H4 (cell line): ENCODE measurements at regions not wholly inside any gene's neighbourhood (a gene's known extent, or its start where the extent isn't known, plus 50 kb on each side); places are given as distances from the start of the nearest gene placed in this dataset.
A peak's percentile ranks its signal among the peaks of the same experiment; 100 is the strongest.

Experiments used
- DNase-seq: peaks from one replicate; pipeline ENCODE4 v3.0.0-alpha.2; 2015; ENCODE audit warnings: low spot score

- no peak for DNase-seq
These were observed 79.0 kb upstream of the JUN start for GRCh38 chr1:58862728-58863385.

GRCh38 chr1:58864654-58865053, 80.8 kb upstream of the JUN start:
- DNase-seq, result no peak

- DNase-seq, result no peak
These were observed 82.7 kb upstream of the JUN start for GRCh38 chr1:58866578-58866977.

- DNase-seq, result no peak
These were observed 85.9 kb upstream of the JUN start for GRCh38 chr1:58869638-58870297.

- no peak for DNase-seq
These were observed 86.4 kb upstream of the JUN start for GRCh38 chr1:58870298-58870676.

- DNase-seq, result no peak
These were observed 90.5 kb upstream of the JUN start for GRCh38 chr1:58874342-58874741.

GRCh38 chr1:58874757-58875755, 91.2 kb upstream of the JUN start:
- DNase-seq, result peak; percentile 35

- DNase-seq, result no peak
These were observed 95.6 kb upstream of the JUN start for GRCh38 chr1:58879464-58879863.

GRCh38 chr1:58880592-58880991, 96.7 kb upstream of the JUN start:
- no peak for DNase-seq

GRCh38 chr1:58881471-58881994, 97.7 kb upstream of the JUN start:
- DNase-seq, result peak; percentile 71

GRCh38 chr1:58882322-58882948, 98.6 kb upstream of the JUN start:
- no peak for DNase-seq

- peak; percentile 97 for DNase-seq
These were observed 99.4 kb upstream of the JUN start for GRCh38 chr1:58883037-58883887.

- DNase-seq, result no peak
These were observed 100.1 kb upstream of the JUN start for GRCh38 chr1:58883888-58884482.

- DNase-seq, result no peak
These were observed 101.1 kb upstream of the JUN start for GRCh38 chr1:58884706-58885661.

- peak; percentile 67 for DNase-seq
These were observed 102.2 kb upstream of the JUN start for GRCh38 chr1:58885998-58886397.

GRCh38 chr1:58886611-58887010, 102.8 kb upstream of the JUN start:
- DNase-seq, result no peak

GRCh38 chr1:58887059-58887458, 103.2 kb upstream of the JUN start:
- DNase-seq, result no peak

GRCh38 chr1:58888833-58889232, 105.0 kb upstream of the JUN start:
- DNase-seq, result no peak

GRCh38 chr1:58890113-58890512, 106.3 kb upstream of the JUN start:
- DNase-seq, result no peak
